ENCODE measurements at regions not wholly inside any gene's neighbourhood (a gene's known extent, or its start where the extent isn't known, plus 50 kb on each side); places are given as distances from the start of the nearest gene placed in this dataset.

DNA sequence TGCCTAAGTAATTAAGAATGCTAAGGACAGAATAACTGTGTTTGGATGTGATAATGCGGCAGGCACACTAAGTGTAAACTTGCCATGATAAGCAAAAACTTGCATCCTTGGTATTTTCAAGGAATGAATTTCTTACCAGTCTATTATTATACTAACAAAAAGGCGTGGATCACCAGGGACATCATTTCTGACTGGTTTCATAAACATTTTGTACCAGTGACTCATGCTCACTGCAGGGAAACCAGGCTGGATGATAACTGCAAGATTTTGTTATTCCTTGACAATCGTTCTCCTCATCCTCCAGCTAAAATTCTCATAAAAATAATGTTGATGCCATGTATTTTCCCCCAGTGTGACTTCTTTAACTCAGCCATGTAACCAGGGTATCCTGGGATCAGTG lies 289.5 kb downstream of the CDCA7 start:
- TF ChIP-seq, protein P1, sequence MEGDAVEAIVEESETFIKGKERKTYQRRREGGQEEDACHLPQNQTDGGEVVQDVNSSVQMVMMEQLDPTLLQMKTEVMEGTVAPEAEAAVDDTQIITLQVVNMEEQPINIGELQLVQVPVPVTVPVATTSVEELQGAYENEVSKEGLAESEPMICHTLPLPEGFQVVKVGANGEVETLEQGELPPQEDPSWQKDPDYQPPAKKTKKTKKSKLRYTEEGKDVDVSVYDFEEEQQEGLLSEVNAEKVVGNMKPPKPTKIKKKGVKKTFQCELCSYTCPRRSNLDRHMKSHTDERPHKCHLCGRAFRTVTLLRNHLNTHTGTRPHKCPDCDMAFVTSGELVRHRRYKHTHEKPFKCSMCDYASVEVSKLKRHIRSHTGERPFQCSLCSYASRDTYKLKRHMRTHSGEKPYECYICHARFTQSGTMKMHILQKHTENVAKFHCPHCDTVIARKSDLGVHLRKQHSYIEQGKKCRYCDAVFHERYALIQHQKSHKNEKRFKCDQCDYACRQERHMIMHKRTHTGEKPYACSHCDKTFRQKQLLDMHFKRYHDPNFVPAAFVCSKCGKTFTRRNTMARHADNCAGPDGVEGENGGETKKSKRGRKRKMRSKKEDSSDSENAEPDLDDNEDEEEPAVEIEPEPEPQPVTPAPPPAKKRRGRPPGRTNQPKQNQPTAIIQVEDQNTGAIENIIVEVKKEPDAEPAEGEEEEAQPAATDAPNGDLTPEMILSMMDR (IDR thresholded peaks at IDR 0.05; ENCODE audit: control extremely low read depth in 1 of 3, insufficient read depth in 1 of 3, low read depth in 1 of 3, low read length in 3 of 3) = no peak
- TF ChIP-seq EP300 (IDR thresholded peaks at IDR 0.05; ENCODE audit: borderline replicate concordance in 1 of 2, low read depth in 2 of 2, low read length in 2 of 2) (no peak), POLR2A (IDR thresholded peaks at IDR 0.05; ENCODE audit: control extremely low read depth in 1 of 2, low read depth in 2 of 2, low read length in 2 of 2) (no peak), PHF8 (conservative IDR thresholded peaks at IDR 0.05; ENCODE audit: low read depth, low read length) (no peak), SIN3A (conservative IDR thresholded peaks at IDR 0.05 in 1 of 2, IDR thresholded peaks at IDR 0.05 in 1 of 2; ENCODE audit: low read depth in 1 of 2, low read length in 2 of 2) (no peak), GABPA (IDR thresholded peaks at IDR 0.05; ENCODE audit: borderline replicate concordance, insufficient read depth, low read length) (no peak), SP4 (IDR thresholded peaks at IDR 0.05; ENCODE audit: low read length) (no peak), CHD2 (IDR thresholded peaks at IDR 0.05; ENCODE audit: low read length) (no peak)
- TF ChIP-seq, protein P2, sequence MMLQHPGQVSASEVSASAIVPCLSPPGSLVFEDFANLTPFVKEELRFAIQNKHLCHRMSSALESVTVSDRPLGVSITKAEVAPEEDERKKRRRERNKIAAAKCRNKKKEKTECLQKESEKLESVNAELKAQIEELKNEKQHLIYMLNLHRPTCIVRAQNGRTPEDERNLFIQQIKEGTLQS (IDR thresholded peaks at IDR 0.05; ENCODE audit: insufficient read depth, low read depth, low read length) = no peak
- TF ChIP-seq, protein P3, sequence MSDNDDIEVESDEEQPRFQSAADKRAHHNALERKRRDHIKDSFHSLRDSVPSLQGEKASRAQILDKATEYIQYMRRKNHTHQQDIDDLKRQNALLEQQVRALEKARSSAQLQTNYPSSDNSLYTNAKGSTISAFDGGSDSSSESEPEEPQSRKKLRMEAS (IDR thresholded peaks at IDR 0.05) = no peak
